HG02970 (cell line): ENCODE measurements at regions not wholly inside any gene's neighbourhood (a gene's known extent, or its start where the extent isn't known, plus 50 kb on each side); places are given as distances from the start of the nearest gene placed in this dataset.

Experiments
- ATAC-seq: cut with Tn5 transposase; IDR thresholded peaks from one replicate; pipeline ENCODE4 v1.9.1; 2021; ENCODE audit warnings: mild to moderate bottlenecking, moderate library complexity, moderate number of reproducible peaks; ENCODE audit not compliant: unreplicated experiment, low FRiP score

DNA sequence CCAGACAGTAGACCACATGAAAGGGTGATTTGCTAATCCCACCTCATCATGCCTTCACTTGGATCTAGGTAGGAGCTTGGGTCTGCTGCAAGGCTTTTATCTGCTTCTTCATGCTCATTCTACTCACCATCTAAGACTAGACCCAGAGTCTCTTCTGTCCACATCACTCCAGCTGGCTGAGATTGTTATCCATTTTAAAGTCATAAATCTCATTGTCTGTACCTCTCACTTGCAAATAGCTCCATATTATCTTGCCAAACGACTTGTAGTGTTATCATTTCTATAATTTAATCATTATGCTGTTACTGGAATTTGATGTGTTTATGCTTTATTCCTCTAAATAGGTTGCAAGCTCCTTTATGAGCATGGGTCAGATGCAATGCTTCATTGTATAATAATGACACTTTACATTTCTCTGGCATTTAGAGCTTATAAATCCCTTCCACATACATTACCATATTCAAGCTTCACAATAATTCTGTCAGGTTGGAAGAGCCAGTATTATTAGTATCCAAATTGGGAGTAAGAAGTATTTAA is 254.2 kb upstream of the SORL1-AS1 start:
- ATAC-seq: no peak

DNA sequence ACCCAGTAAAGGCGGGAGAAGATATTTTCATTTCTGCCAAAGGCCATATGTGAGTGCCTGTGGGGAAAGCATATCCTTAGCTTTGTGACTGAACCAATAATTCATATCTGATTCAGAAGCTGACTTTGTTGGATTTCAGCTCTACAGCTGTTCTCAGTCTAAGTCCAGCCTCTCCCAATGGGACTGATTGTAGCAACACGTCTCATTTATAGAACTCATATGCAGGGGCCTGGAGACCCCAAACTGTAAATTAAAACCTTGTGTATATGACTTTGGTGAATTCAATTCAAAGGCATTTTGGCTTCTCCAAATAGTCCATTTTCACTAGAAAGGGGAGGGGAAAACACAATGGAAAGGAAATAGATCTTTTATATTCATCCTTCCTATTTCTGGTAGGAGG is 250.4 kb upstream of the SORL1-AS1 start:
- no peak for ATAC-seq

DNA sequence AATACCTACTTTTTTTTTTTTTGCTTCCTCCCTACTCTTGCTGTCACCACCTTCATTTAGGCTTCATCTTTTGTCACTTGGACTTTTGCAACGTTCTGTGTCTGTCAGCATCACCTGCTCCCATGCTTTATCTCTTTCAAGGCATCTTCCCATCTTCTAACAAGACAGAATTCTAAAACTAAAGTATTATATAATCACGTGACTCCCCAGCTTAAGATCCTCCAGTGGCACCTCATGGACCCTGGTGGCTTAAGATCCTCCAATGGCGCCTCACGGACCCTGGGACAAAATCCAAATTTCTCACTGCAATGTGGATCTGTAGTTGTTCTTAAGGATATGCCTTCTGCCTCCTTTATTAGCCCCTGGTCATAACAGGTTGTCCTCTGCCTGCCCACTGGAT is 248.2 kb upstream of the SORL1-AS1 start:
- no peak for ATAC-seq

GRCh38 chr11:121699801-121700200 is 247.0 kb upstream of the SORL1-AS1 start:
- no peak for ATAC-seq

GRCh38 chr11:121696931-121697670 is 244.3 kb upstream of the SORL1-AS1 start:
- ATAC-seq: no peak

DNA sequence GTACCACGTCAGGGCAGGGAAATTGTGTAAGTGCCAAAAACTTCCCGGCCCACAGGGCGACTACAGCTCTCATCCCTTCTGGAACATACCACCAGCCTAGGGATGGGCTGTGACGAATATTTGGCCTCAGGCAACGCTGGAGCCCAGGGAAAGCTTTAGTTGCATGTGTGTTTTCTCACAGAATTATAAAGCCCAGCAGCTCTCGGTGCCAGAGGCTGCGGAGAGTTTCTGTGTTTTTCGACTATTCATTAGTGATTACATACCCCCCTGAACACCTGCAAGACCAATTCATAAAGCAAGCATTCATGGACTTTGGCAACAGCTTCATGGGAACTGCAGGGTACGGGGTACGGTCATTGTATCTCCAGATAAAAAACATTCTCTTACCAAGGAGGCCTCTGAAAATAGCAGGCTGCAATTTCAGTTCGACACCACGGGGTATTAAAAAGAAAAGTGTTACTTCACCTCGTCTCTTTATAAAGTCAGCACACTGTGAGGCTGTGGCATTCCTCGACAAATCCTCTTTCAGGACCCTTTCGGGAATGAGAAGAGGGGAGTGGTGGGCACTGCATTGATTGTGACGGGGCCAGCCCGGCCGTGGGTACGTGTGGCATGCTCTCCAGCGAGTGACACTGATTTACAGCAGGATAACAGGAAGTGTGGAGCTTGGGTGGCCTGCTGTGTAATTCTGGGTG is 243.6 kb upstream of the SORL1-AS1 start:
- no peak for ATAC-seq

- ATAC-seq: no peak
Observed at GRCh38 chr11:121692236-121692635, 239.5 kb upstream of the SORL1-AS1 start.

DNA sequence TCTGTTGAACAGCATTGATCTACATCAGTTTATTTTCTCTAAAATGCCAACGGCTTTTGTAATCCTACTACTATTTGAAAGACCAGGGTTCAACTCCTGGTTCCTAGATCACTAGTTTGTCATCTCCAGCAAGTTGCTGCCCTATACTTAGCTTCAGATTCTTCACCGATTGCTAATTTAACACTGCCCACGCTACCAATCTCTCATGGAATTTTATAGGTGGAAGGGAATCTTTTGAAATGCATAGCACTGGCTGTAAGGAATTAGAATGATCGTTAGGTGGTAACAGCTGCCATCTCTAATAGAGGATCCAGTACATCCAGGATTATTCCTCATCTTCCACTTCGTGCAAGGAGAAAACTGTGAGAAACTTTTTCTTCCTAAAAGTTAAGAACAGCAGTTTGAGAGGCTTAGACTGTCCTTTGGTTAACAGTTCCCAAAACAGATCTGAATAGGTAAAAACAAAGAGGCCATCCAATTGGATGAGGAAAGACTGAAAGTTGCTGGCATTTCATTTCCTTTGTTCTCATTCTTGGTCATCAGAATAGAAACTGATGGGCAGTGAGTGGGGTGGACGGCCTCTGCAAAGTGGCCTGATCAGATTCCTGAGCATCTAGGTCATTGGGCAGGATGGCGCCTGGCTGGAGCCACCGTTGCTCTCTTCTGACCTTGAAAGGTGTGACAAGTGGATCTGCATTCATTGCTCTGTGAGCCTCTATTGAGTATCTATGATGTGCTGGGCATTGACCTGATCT is 236.3 kb upstream of the SORL1-AS1 start:
- ATAC-seq: no peak

DNA sequence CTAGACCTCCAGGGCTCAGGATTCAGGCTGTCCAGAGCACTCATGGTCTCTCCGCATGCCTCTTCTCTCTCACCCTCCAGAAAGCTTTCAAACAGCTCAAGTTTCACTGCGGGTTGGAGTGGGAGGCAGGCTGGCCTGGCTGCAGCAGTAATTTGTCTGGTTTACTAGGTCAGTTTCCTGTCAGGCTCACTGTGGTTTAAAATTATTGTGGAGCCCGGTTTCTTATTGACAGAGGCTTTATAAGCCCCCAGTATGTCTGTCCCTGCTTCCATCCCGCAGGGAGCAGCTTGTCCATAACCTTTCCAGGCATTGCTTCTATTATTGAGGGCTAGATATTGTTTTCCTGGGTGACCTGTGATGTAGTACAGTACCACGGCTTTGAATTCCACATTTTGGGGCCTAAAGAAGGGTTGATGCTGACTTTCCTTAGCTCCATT is 235.3 kb upstream of the SORL1-AS1 start:
- no peak for ATAC-seq

DNA sequence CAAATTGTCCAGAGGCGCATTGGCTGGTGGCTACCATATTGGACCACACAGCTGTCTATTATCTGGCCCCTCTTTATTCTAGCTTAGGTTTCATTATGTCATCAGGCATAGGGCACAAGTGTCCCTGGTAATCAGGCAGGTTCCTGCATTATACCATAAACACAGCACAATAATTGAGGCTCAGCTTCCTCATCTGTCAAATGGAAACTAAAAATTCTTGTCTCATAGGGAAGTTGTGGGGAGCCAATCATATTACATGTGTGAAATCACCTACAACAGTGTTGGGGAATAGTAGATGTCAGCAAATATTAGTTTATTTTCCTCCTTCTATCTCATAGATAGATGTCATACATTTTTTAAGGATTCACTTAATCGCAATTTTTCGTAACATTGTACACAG is 231.0 kb upstream of the SORL1-AS1 start:
- ATAC-seq: no peak
